Keratinocyte (primary cell): ENCODE measurements at regions not wholly inside any gene's neighbourhood (a gene's known extent, or its start where the extent isn't known, plus 50 kb on each side); places are given as distances from the start of the nearest gene placed in this dataset.
"Not testable (repeated sequence)": the region's sequence is repeated elsewhere in the genome, so short reads cannot be mapped to it uniquely, and the experiment has no call there.

Experiments
- DNase-seq: peaks from one replicate; pipeline ENCODE4 v3.0.0-alpha.2; 2011; ENCODE audit warnings: low read depth, missing footprints, low spot score
- FAIRE-seq: peaks from 2 replicates; lab custom pipeline; 2011; peaks lifted over from hg19 to GRCh38; lab: Jason Lieb, UNC
- H2AFZ ChIP-seq: 2 replicates; pipeline ENCODE4 v1.6.0; 2012; ENCODE audit warnings: low read length, control low read depth, inconsistent platforms; ENCODE audit not compliant: control insufficient read depth
- H3K27ac ChIP-seq: 2 replicates; pipeline ENCODE4 v1.5.1; 2011; ENCODE audit warnings: low read length; ENCODE audit not compliant: control insufficient read depth, insufficient read depth
- H3K27me3 ChIP-seq: 3 replicates; pipeline ENCODE4 v1.6.0; 2011; ENCODE audit warnings: low read length; ENCODE audit not compliant: control insufficient read depth, insufficient read depth; ENCODE audit errors: extremely low read depth
- H3K36me3 ChIP-seq, 2 experiments: 2 replicates in 1 of 2; 3 replicates in 1 of 2; pipeline ENCODE4 v1.5.1; 2011; ENCODE audit warnings: low read length in 2 of 2, mild to moderate bottlenecking in 1 of 2; ENCODE audit not compliant: control insufficient read depth in 2 of 2, insufficient read depth in 2 of 2; ENCODE audit errors: extremely low read depth in 1 of 2
- H3K4me1 ChIP-seq: 3 replicates; pipeline ENCODE4 v1.5.1; 2011; ENCODE audit warnings: low read length; ENCODE audit not compliant: control insufficient read depth, insufficient read depth; ENCODE audit errors: extremely low read depth
- H3K4me2 ChIP-seq: 3 replicates; pipeline ENCODE4 v1.6.0; 2011; ENCODE audit warnings: low read depth, low read length; ENCODE audit not compliant: control insufficient read depth, insufficient read depth; ENCODE audit errors: extremely low read depth
- H3K4me3 ChIP-seq, 3 experiments: fragments of 200-600 bp in 1 of 3; sonication (generic) in 1 of 3; 2 replicates in 2 of 3; 3 replicates in 1 of 3; pipeline ENCODE4 v1.5.1; 2011 to 2016; ENCODE audit warnings: low read length in 3 of 3, mild to moderate bottlenecking in 3 of 3, control low read depth in 2 of 3, inconsistent platforms in 1 of 3, low read depth in 1 of 3, mixed read lengths in 1 of 3, mixed run types in 1 of 3, moderate library complexity in 1 of 3; ENCODE audit not compliant: control insufficient read depth in 2 of 3, insufficient read depth in 2 of 3; ENCODE audit errors: extremely low read depth in 1 of 3
- H3K79me2 ChIP-seq: 2 replicates; pipeline ENCODE4 v1.6.0; 2012; ENCODE audit warnings: low read length; ENCODE audit not compliant: control insufficient read depth, insufficient read depth
- H3K9ac ChIP-seq: 3 replicates; pipeline ENCODE4 v1.6.0; 2011; ENCODE audit warnings: low read length; ENCODE audit not compliant: control insufficient read depth, insufficient read depth; ENCODE audit errors: extremely low read depth
- H3K9me1 ChIP-seq: 3 replicates; pipeline ENCODE4 v1.6.0; 2011; ENCODE audit warnings: low read length; ENCODE audit not compliant: control insufficient read depth, insufficient read depth; ENCODE audit errors: extremely low read depth
- H3K9me3 ChIP-seq: 2 replicates; pipeline ENCODE4 v1.5.1; 2012; ENCODE audit warnings: low read depth, low read length; ENCODE audit not compliant: control insufficient read depth
- H4K20me1 ChIP-seq: 3 replicates; pipeline ENCODE4 v1.6.0; 2011; ENCODE audit warnings: low read length; ENCODE audit not compliant: control insufficient read depth, insufficient read depth; ENCODE audit errors: extremely low read depth
- CTCF ChIP-seq, 3 experiments: IDR thresholded peaks in 1 of 3; conservative IDR thresholded peaks in 1 of 3; optimal IDR thresholded peaks in 1 of 3; 2 replicates in 2 of 3; 3 replicates in 1 of 3; pipeline versions ENCODE3 to v1.5.1; 2011; ENCODE audit warnings: low read length in 3 of 3, mild to moderate bottlenecking in 3 of 3, moderate library complexity in 2 of 3, control low read depth in 1 of 3, inconsistent platforms in 1 of 3; ENCODE audit not compliant: insufficient read depth in 2 of 3; ENCODE audit errors: extremely low read depth in 1 of 3
- EZH2 ChIP-seq: IDR thresholded peaks from one replicate; pipeline ENCODE4 v1.6.1; 2012; ENCODE audit warnings: inconsistent platforms, mild to moderate bottlenecking, low read length, moderate library complexity
- dilution Hi-C: fragments of 300-500 bp; cut with MboI; formaldehyde crosslinking; loops from one replicate; pipeline ENCODE4 v1.7.0; 2020; ENCODE audit warnings: low sequenced_read_pairs; ENCODE audit not compliant: extremely low pct_ligation_motif_present

- no peaks in the 10 kb centered on the region for H3K27me3 ChIP-seq
- peak; percentile 36 for FAIRE-seq
- no peaks in the 10 kb centered on the region for H3K36me3 ChIP-seq
- no peak overlapping the region for H3K4me3 ChIP-seq
- H2AFZ ChIP-seq: no peak overlapping the region
- peak overlapping the region; percentile 42 for H3K27ac ChIP-seq
- H3K9ac ChIP-seq: no peak overlapping the region
- peaks cover 12% of the 10 kb centered on the region for H3K4me1 ChIP-seq
- dilution Hi-C loops: no loop called here
- no peak for DNase-seq
- no peaks in the 10 kb centered on the region for H4K20me1 ChIP-seq
- H3K79me2 ChIP-seq: no peaks in the 10 kb centered on the region
- no peaks in the 10 kb centered on the region for H3K9me3 ChIP-seq
- no peak overlapping the region for H3K4me2 ChIP-seq
- no peak for TF ChIP-seq CTCF (optimal IDR thresholded peaks at IDR 0.05 in 1 of 3, IDR thresholded peaks at IDR 0.05 in 1 of 3, conservative IDR thresholded peaks at IDR 0.05 in 1 of 3; ENCODE audit: extremely low read depth in 1 of 3, insufficient read depth in 2 of 3, low read length in 3 of 3)
- TF ChIP-seq EZH2: no peak
- no peaks in the 10 kb centered on the region for H3K9me1 ChIP-seq
Measured at GRCh38 chr6:6875818-6876470, 231.8 kb upstream of the RREB1 start.

- H4K20me1 ChIP-seq, H3K9me1 ChIP-seq, H3K9ac ChIP-seq, DNase-seq, H3K4me3 ChIP-seq, H3K79me2 ChIP-seq, H3K27ac ChIP-seq, dilution Hi-C loops, H3K9me3 ChIP-seq, H3K36me3 ChIP-seq, FAIRE-seq, H3K27me3 ChIP-seq, H2AFZ ChIP-seq, H3K4me2 ChIP-seq: not testable (repeated sequence)
- H3K4me1 ChIP-seq: peaks cover 17% of the 10 kb centered on the region
Measured at GRCh38 chr6:6877792-6878191, 230.0 kb upstream of the RREB1 start.
